DOHH2 (cell line): ENCODE measurements at regions not wholly inside any gene's neighbourhood (a gene's known extent, or its start where the extent isn't known, plus 50 kb on each side); places are given as distances from the start of the nearest gene placed in this dataset.

ENCODE experiments used
- H3F3A ChIP-seq: fragments of 200-600 bp; sonication (generic), shearing (Covaris generic); 2 replicates; pipeline ENCODE4 v1.6.0; 2016; ENCODE audit warnings: antibody characterized with exemption, mild to moderate bottlenecking; ENCODE audit not compliant: control insufficient read depth, insufficient read depth
- H3K27ac ChIP-seq: fragments of 200-600 bp; sonication (generic); 2 replicates; pipeline ENCODE4 v1.5.1; 2014; ENCODE audit warnings: low read depth, mild to moderate bottlenecking, low read length, moderate library complexity
- H3K27me3 ChIP-seq: fragments of 200-600 bp; sonication (generic); 2 replicates; pipeline ENCODE4 v1.6.1; 2014; ENCODE audit warnings: mild to moderate bottlenecking, low read length, mixed read lengths; ENCODE audit not compliant: control insufficient read depth
- H3K36me3 ChIP-seq: fragments of 200-600 bp; sonication (generic); 2 replicates; pipeline ENCODE4 v1.6.1; 2014; ENCODE audit warnings: mild to moderate bottlenecking, low read length, moderate library complexity, mixed read lengths; ENCODE audit not compliant: control insufficient read depth
- H3K4me1 ChIP-seq: fragments of 200-600 bp; sonication (generic); 2 replicates; pipeline ENCODE4 v1.6.1; 2014; ENCODE audit warnings: mild to moderate bottlenecking, low read length, mixed read lengths; ENCODE audit not compliant: control insufficient read depth
- H3K4me2 ChIP-seq: fragments of 200-600 bp; sonication (generic); 2 replicates; pipeline ENCODE4 v1.6.0; 2014; ENCODE audit warnings: mild to moderate bottlenecking, low read length, moderate library complexity
- H3K4me3 ChIP-seq: fragments of 200-600 bp; sonication (generic); 2 replicates; pipeline ENCODE4 v1.5.1; 2014; ENCODE audit warnings: mild to moderate bottlenecking, low read length, mixed read lengths
- H3K79me2 ChIP-seq: fragments of 200-600 bp; sonication (generic); 2 replicates; pipeline ENCODE4 v1.6.1; 2014; ENCODE audit warnings: mild to moderate bottlenecking, low read length, mixed read lengths; ENCODE audit not compliant: control insufficient read depth
- H3K9me2 ChIP-seq: fragments of 200-600 bp; sonication (generic); replicated peaks from 2 replicates; pipeline ENCODE4 v1.6.1; 2014; ENCODE audit warnings: mild to moderate bottlenecking, low read length, mixed read lengths; ENCODE audit not compliant: control insufficient read depth
- H3K9me3 ChIP-seq: fragments of 200-600 bp; sonication (generic); 2 replicates; pipeline ENCODE4 v1.6.1; 2014; ENCODE audit warnings: antibody characterized with exemption, low read length, mixed read lengths; ENCODE audit not compliant: control insufficient read depth, insufficient read depth
- H4K20me1 ChIP-seq: fragments of 200-600 bp; sonication (generic); 2 replicates; pipeline ENCODE4 v1.6.0; 2014; ENCODE audit warnings: low read depth, mild to moderate bottlenecking, antibody characterized with exemption, low read length, moderate library complexity; ENCODE audit not compliant: control insufficient read depth, insufficient read depth
- EZH2phosphoT487 ChIP-seq: fragments of 200-600 bp; sonication (generic); IDR thresholded peaks from 2 replicates; pipeline ENCODE4 v1.6.1; 2017; ENCODE audit warnings: borderline replicate concordance, mild to moderate bottlenecking, antibody characterized with exemption, low read length, moderate library complexity, mixed read lengths
- TF ChIP-seq, protein P1 (sequence below): fragments of 200-600 bp; sonication (generic); IDR thresholded peaks from one replicate; pipeline ENCODE4 v1.5.1; 2014; ENCODE audit warnings: antibody characterized with exemption, mild to moderate bottlenecking, low read depth, low read length; ENCODE audit not compliant: poor library complexity, severe bottlenecking

DNA sequence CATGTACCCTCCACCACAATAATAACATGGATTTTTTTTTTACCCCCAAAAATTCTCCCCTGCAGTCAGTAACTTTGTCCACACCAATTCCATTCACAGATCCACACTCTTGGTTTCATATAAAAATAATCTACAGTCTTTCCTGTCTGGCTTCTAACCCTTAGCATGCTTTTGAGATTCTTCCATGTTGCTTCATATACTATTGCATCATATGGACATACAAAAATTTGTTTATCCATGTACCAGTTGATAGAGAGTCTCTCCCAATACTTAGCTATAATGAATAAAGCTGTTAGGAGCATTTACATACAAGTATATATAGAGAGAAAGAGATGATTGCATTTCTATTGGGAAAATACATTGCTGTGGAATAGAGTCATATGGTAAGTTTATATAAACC, 575.0 kb downstream of the XPNPEP1 start:
- Histone ChIP-seq H4K20me1 (no peaks in the 10 kb centered on the region), H3K9me2 (no peaks in the 10 kb centered on the region; the same call in 1 of the 2 replicates), H3F3A (no peaks in the 10 kb centered on the region), H3K27ac (no peak overlapping the region), H3K79me2 (no peaks in the 10 kb centered on the region), H3K4me3 (no peak overlapping the region), H3K36me3 (no peaks in the 10 kb centered on the region), H3K4me1 (no peaks in the 10 kb centered on the region), H3K9me3 (no peaks in the 10 kb centered on the region), H3K27me3 (no peaks in the 10 kb centered on the region), H3K4me2 (no peak overlapping the region)
- TF ChIP-seq EZH2phosphoT487: no peak
- TF ChIP-seq, protein P1, sequence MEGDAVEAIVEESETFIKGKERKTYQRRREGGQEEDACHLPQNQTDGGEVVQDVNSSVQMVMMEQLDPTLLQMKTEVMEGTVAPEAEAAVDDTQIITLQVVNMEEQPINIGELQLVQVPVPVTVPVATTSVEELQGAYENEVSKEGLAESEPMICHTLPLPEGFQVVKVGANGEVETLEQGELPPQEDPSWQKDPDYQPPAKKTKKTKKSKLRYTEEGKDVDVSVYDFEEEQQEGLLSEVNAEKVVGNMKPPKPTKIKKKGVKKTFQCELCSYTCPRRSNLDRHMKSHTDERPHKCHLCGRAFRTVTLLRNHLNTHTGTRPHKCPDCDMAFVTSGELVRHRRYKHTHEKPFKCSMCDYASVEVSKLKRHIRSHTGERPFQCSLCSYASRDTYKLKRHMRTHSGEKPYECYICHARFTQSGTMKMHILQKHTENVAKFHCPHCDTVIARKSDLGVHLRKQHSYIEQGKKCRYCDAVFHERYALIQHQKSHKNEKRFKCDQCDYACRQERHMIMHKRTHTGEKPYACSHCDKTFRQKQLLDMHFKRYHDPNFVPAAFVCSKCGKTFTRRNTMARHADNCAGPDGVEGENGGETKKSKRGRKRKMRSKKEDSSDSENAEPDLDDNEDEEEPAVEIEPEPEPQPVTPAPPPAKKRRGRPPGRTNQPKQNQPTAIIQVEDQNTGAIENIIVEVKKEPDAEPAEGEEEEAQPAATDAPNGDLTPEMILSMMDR: no peak

GRCh38 chr10:109343293-109343692, 580.0 kb downstream of the XPNPEP1 start:
- Histone ChIP-seq H3K9me3 (no peaks in the 10 kb centered on the region), H3K4me1 (no peaks in the 10 kb centered on the region), H3K27me3 (no peaks in the 10 kb centered on the region), H3K36me3 (no peaks in the 10 kb centered on the region), H4K20me1 (no peaks in the 10 kb centered on the region), H3F3A (no peaks in the 10 kb centered on the region), H3K9me2 (no peaks in the 10 kb centered on the region; the same call in 1 of the 2 replicates), H3K79me2 (no peaks in the 10 kb centered on the region), H3K27ac (no peak overlapping the region), H3K4me3 (no peak overlapping the region), H3K4me2 (no peak overlapping the region)
- TF ChIP-seq, protein P1: no peak
- no peak for TF ChIP-seq EZH2phosphoT487

- no peak overlapping the region for H3K4me2 ChIP-seq
- no peaks in the 10 kb centered on the region for H3K4me1 ChIP-seq
- H3K9me2 ChIP-seq: no peaks in the 10 kb centered on the region
- no peak overlapping the region for H3K4me3 ChIP-seq
- H3K27ac ChIP-seq: no peak overlapping the region
- H3F3A ChIP-seq: no peaks in the 10 kb centered on the region
- no peaks in the 10 kb centered on the region for H3K36me3 ChIP-seq
- no peaks in the 10 kb centered on the region for H4K20me1 ChIP-seq
- TF ChIP-seq EZH2phosphoT487: no peak
- TF ChIP-seq, protein P1: no peak
- no peaks in the 10 kb centered on the region for H3K9me3 ChIP-seq
- H3K27me3 ChIP-seq: no peaks in the 10 kb centered on the region
- H3K79me2 ChIP-seq: no peaks in the 10 kb centered on the region
Measured at GRCh38 chr10:109341986-109342385, 581.3 kb downstream of the XPNPEP1 start.

DNA sequence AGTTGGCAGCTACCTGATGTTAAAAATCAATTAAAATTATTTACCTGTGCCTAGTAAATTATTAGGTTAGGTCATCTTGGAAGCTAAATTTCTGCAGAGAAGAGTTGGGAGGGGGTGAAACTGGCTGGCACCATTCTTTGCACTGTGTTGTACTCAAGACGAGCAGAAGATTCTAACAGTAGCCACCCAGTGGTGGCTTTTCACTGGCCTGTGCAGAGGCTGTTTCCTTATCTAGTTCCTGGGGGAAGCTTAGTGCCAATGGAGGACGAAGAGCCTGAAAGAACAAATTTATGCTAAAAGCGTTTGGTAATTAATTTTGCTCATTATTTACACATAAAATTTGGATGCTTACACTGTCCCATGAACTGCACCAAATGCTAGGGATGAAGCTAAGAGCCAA, 595.3 kb downstream of the XPNPEP1 start:
- Histone ChIP-seq H3K9me3 (no peaks in the 10 kb centered on the region), H3K4me2 (no peak overlapping the region), H3K9me2 (no peaks in the 10 kb centered on the region), H3K27ac (no peak overlapping the region), H3F3A (no peaks in the 10 kb centered on the region), H4K20me1 (no peaks in the 10 kb centered on the region), H3K27me3 (no peaks in the 10 kb centered on the region), H3K4me1 (no peaks in the 10 kb centered on the region), H3K4me3 (no peak overlapping the region), H3K36me3 (no peaks in the 10 kb centered on the region), H3K79me2 (no peaks in the 10 kb centered on the region)
- TF ChIP-seq, protein P1: no peak
- TF ChIP-seq EZH2phosphoT487: no peak
